GM12878 (cell line): ENCODE measurements at regions not wholly inside any gene's neighbourhood (a gene's known extent, or its start where the extent isn't known, plus 50 kb on each side); places are given as distances from the start of the nearest gene placed in this dataset.

ENCODE experiments used
- ATAC-seq: fragments of 200-7000 bp; cut with Tn5 transposase; 3 replicates; pipeline ENCODE4 v1.9.1; 2020; ENCODE audit warnings: mild to moderate bottlenecking, moderate library complexity
- BruUV-seq: library from RNA; stranded (reverse); fragments of 400-500 nt; replicated peaks from 2 replicates; lab custom pipeline; 2021; lab: Mats Ljungman, UMichigan
- CTCF ChIA-PET: fragments of 300-600 bp; sonication (Branson Sonifier 250); formaldehyde crosslinking; extraction: SDS; loops from one replicate; lab custom pipeline; 2021; ENCODE audit warnings: inconsistent platforms; lab: Yijun Ruan, JAX
- POLR2A ChIA-PET: fragments of 350-600 bp; formaldehyde crosslinking; extraction: SDS; loops from one replicate; lab custom pipeline; 2021; ENCODE audit warnings: inconsistent platforms; lab: Charles Lee
- RAD21 ChIA-PET: fragments of 300-600 bp; sonication (Branson Sonifier 250); formaldehyde crosslinking; loops from one replicate; lab custom pipeline; 2023; ENCODE audit warnings: antibody characterized with exemption; ENCODE audit not compliant: unreplicated experiment; lab: Charles Lee
- SMC1A ChIA-PET: fragments of 300-600 bp; sonication (Branson Sonifier 250); formaldehyde crosslinking; loops from one replicate; lab custom pipeline; 2023; ENCODE audit not compliant: unreplicated experiment, uncharacterized antibody; lab: Charles Lee
- DNase-seq: peaks from one replicate; pipeline ENCODE4 v3.0.0-alpha.2; 2011; ENCODE audit warnings: low read depth, low spot score
- FAIRE-seq: peaks from 3 replicates; lab custom pipeline; 2011; peaks lifted over from hg19 to GRCh38; lab: Jason Lieb, UNC
- H2AFZ ChIP-seq: 2 replicates; pipeline ENCODE4 v1.6.0; 2011; ENCODE audit warnings: low read depth, low read length, control low read depth; ENCODE audit not compliant: control insufficient read depth
- H3K27ac ChIP-seq: 2 replicates; pipeline ENCODE4 v1.5.1; 2011; ENCODE audit warnings: control low read depth; ENCODE audit not compliant: control insufficient read depth, insufficient read depth
- H3K27me3 ChIP-seq, 2 experiments: replicated peaks in 1 of 2; 2 replicates each; pipeline versions ENCODE4 v1.6.0 to v1.6.1; 2011; ENCODE audit warnings: low read length in 1 of 2; ENCODE audit not compliant: control insufficient read depth in 2 of 2, insufficient read depth in 2 of 2
- H3K36me3 ChIP-seq, 2 experiments: 2 replicates each; pipeline ENCODE4 v1.5.1; 2011; ENCODE audit warnings: low read length in 1 of 2; ENCODE audit not compliant: control insufficient read depth in 2 of 2, insufficient read depth in 2 of 2
- H3K4me1 ChIP-seq: 2 replicates; pipeline ENCODE4 v1.6.1; 2011; ENCODE audit warnings: mild to moderate bottlenecking, low read length, moderate library complexity, mixed read lengths; ENCODE audit not compliant: control insufficient read depth, insufficient read depth
- H3K4me2 ChIP-seq: 2 replicates; pipeline ENCODE4 v1.6.0; 2011; ENCODE audit warnings: control low read depth; ENCODE audit not compliant: control insufficient read depth, insufficient read depth
- H3K4me3 ChIP-seq: fragments of 200-600 bp; sonication (generic); 2 replicates; pipeline ENCODE4 v1.5.1; 2016
- H3K79me2 ChIP-seq: 2 replicates; pipeline ENCODE4 v1.6.0; 2011; ENCODE audit warnings: low read length; ENCODE audit not compliant: control insufficient read depth, insufficient read depth
- H3K9ac ChIP-seq: 2 replicates; pipeline ENCODE4 v1.8.0; 2011; ENCODE audit warnings: low read length, control low read depth, mixed read lengths; ENCODE audit not compliant: control insufficient read depth, insufficient read depth
- H3K9me3 ChIP-seq: replicated peaks from 3 replicates; pipeline ENCODE4 v1.5.1; 2011; ENCODE audit warnings: mild to moderate bottlenecking, low read length; ENCODE audit not compliant: control insufficient read depth, insufficient read depth
- H4K20me1 ChIP-seq: 2 replicates; pipeline ENCODE4 v1.6.0; 2011; ENCODE audit not compliant: control insufficient read depth, insufficient read depth
- BRCA1 ChIP-seq: IDR thresholded peaks from 2 replicates; pipeline ENCODE4 v1.6.1; 2011; ENCODE audit warnings: low read depth, low read length, improper control_type of control experiment
- CEBPB ChIP-seq, 2 experiments: fragments of 150-350 bp in 1 of 2; IDR thresholded peaks; 2 replicates each; pipeline ENCODE4 v1.6.1; 2012 to 2014; ENCODE audit warnings: low read depth in 2 of 2, low read length in 2 of 2, borderline replicate concordance in 1 of 2, inconsistent platforms in 1 of 2
- NBN ChIP-seq: fragments of 450-650 bp; IDR thresholded peaks from 2 replicates; pipeline ENCODE4 v1.6.1; 2016
- PAX8 ChIP-seq: fragments of 450-650 bp; IDR thresholded peaks from 2 replicates; pipeline ENCODE4 v1.6.1; 2017; ENCODE audit warnings: mild to moderate bottlenecking, moderate library complexity
- SIN3A ChIP-seq: IDR thresholded peaks from 2 replicates; pipeline ENCODE4 v1.6.1; 2012; ENCODE audit warnings: low read depth, low read length, improper control_type of control experiment
- SP1 ChIP-seq: IDR thresholded peaks from one replicate; pipeline ENCODE4 v1.6.1; 2011; ENCODE audit warnings: low read depth, low read length
- WRNIP1 ChIP-seq: IDR thresholded peaks from 2 replicates; pipeline ENCODE4 v1.6.1; 2011; ENCODE audit warnings: low read depth, low read length, improper control_type of control experiment, borderline replicate concordance
- ZNF217 ChIP-seq: fragments of 450-650 bp; IDR thresholded peaks from 2 replicates; pipeline ENCODE4 v1.6.1; 2017; ENCODE audit warnings: antibody characterized with exemption, mild to moderate bottlenecking
- ZNF384 ChIP-seq: IDR thresholded peaks from 2 replicates; pipeline ENCODE4 v1.6.1; 2012; ENCODE audit warnings: low read depth, mild to moderate bottlenecking, low read length, improper control_type of control experiment, borderline replicate concordance
- WGBS: methylation state at CpG from one replicate; pipeline ENCODE4 v1.1.6; 2016; ENCODE audit warnings: low lambda C conversion rate; ENCODE audit not compliant: insufficient replicate concordance, insufficient coverage; ENCODE audit errors: missing lambda C conversion rate; 5-methylcytosine and 5-hydroxymethylcytosine counted together
- in situ Hi-C: fragments of 300-500 bp; cut with MboI; formaldehyde crosslinking; loops from 9 replicates; pipeline ENCODE4 v1.14.3; 2018; ENCODE audit warnings: mixed read lengths
- intact Hi-C: fragments of 100-400 bp; cut with micrococcal nuclease; formaldehyde crosslinking; loops from one replicate; pipeline ENCODE4 v1.14.2; 2022; ENCODE audit not compliant: unreplicated experiment

DNA sequence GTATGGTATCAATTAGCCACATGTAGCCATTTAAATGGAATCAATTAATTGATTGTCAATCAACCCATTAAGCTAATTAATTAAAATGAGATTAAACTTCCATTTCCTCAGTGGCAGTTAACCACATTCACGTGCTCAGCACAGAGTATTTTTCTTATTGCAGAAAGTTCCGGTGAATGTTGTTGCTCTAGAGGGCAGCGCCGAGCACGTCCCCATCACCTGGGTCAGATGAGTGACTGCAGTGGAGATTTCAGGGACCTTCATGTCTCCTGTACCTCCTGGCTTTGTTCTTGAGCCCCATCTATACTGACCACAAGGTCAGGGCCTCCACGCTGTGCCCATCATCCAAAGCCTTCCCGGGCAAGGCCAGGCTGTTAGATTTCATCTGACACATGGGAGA is 168.8 kb upstream of the MKI67 start (continued):
- TF ChIP-seq PAX8 (no peak), ZNF384 (no peak), SIN3A (no peak), BRCA1 (no peak), SP1 (no peak), NBN (no peak), CEBPB (IDR thresholded peaks at IDR 0.05; ENCODE audit: borderline replicate concordance in 1 of 2, low read depth in 2 of 2, low read length in 2 of 2) (no peak), ZNF217 (no peak)
- TF ChIP-seq, all 136 proteins: peak for 0

DNA sequence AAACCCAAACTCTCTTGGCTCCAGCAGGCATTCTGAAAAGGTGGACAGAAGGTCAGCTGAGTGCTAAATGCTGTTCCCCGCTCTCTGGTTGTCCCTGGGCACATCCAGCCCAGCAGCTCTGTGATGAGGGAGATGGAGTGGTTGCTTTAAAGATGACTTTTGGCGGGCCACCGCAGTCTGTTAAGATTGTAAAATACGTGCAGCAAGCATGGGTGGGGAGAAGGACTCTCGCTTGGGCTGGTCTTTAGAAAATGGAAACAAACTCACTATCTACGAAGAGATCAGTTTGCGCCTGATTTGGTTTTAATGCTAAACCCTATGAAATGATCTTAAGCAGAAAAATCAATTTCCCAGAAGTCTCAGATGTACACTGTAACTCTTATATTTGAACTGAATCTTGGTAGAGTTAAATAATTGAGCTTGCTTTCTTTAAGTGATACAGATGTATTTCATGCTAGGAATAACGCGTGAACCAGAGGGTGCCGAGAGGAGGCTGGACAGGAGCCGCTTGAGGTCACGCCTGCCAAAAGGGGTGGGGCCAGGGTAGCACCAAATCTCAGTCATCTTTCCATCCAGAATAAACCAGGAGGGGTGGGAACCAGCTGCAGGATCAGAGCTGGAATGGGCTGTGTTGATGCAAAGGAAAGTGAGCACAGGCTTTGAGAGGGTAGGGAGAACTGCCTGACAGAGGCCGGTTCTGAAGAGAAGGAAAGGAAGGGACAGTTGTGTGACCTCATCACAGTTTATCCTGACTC is 170.2 kb upstream of the MKI67 start:
- ChIA-PET CTCF (no interaction called here), POLR2A (no interaction called here)
- no peak for ATAC-seq

More for the DNA sequence above, 170.2 kb upstream of the MKI67 start:
- BruUV-seq: no TSS peak
- no peaks in the 10 kb centered on the region for H3K36me3 ChIP-seq
- in situ Hi-C loops: no loop called here
- WGBS: 51% methylated on average over 13 of the region's 13 CpGs
- ChIA-PET SMC1A (no interaction called here), RAD21 (no interaction called here)
- FAIRE-seq (no peak), DNase-seq (no peak)
- H3K4me2 ChIP-seq: no peak overlapping the region
- no peak overlapping the region for H3K4me3 ChIP-seq
- intact Hi-C loops: no loop called here
- TF ChIP-seq WRNIP1: no peak
- H3K9ac ChIP-seq: no peak overlapping the region
- H2AFZ ChIP-seq: no peak overlapping the region
- H3K27me3 ChIP-seq: no peaks in the 10 kb centered on the region
- no peaks in the 10 kb centered on the region for H4K20me1 ChIP-seq
- no peaks in the 10 kb centered on the region for H3K4me1 ChIP-seq
- no peak overlapping the region for H3K27ac ChIP-seq
- H3K79me2 ChIP-seq: no peaks in the 10 kb centered on the region
- no peaks in the 10 kb centered on the region for H3K9me3 ChIP-seq
